Ishikawa (cell line): ENCODE measurements at regions not wholly inside any gene's neighbourhood (a gene's known extent, or its start where the extent isn't known, plus 50 kb on each side); places are given as distances from the start of the nearest gene placed in this dataset.

Experiments used
- CEBPB ChIP-seq: IDR thresholded peaks from 2 replicates; pipeline ENCODE4 v1.6.1; 2012
- CREB1 ChIP-seq: IDR thresholded peaks from 2 replicates; pipeline ENCODE4 v1.6.1; 2012; ENCODE audit warnings: low read depth
- EGR1 ChIP-seq: IDR thresholded peaks from 2 replicates; pipeline ENCODE4 v1.6.1; 2012
- EP300 ChIP-seq: IDR thresholded peaks from 2 replicates; pipeline ENCODE4 v1.6.1; 2012; ENCODE audit warnings: borderline replicate concordance
- FOXM1 ChIP-seq: IDR thresholded peaks from 2 replicates; pipeline ENCODE4 v1.6.1; 2012; ENCODE audit warnings: low read depth, borderline replicate concordance
- MAX ChIP-seq: IDR thresholded peaks from 2 replicates; pipeline ENCODE4 v1.6.1; 2012
- NFIC ChIP-seq: IDR thresholded peaks from 2 replicates; pipeline ENCODE4 v1.6.1; 2012
- RAD21 ChIP-seq: IDR thresholded peaks from 2 replicates; pipeline ENCODE4 v1.6.1; 2012; ENCODE audit warnings: low read depth
- REST ChIP-seq: IDR thresholded peaks from 2 replicates; pipeline ENCODE4 v1.6.1; 2012; ENCODE audit warnings: low read depth, mild to moderate bottlenecking
- TAF1 ChIP-seq: IDR thresholded peaks from 2 replicates; pipeline ENCODE4 v1.6.1; 2012; ENCODE audit warnings: low read depth, mild to moderate bottlenecking
- TCF12 ChIP-seq: IDR thresholded peaks from 2 replicates; pipeline ENCODE4 v1.6.1; 2012; ENCODE audit warnings: low read depth
- TEAD4 ChIP-seq: IDR thresholded peaks from 2 replicates; pipeline ENCODE4 v1.6.1; 2012
- USF1 ChIP-seq: IDR thresholded peaks from 2 replicates; pipeline ENCODE4 v1.6.1; 2012
- YY1 ChIP-seq: IDR thresholded peaks from 2 replicates; pipeline ENCODE4 v1.6.1; 2012; ENCODE audit warnings: low read depth
- ZBTB7A ChIP-seq: IDR thresholded peaks from 2 replicates; pipeline ENCODE4 v1.6.1; 2012; ENCODE audit warnings: low read depth

GRCh38 chr2:125870264-125870663 lies 785.7 kb upstream of the GYPC start:
- no peak for TF ChIP-seq FOXM1
- no peak for TF ChIP-seq NFIC
- no peak for TF ChIP-seq ZBTB7A
- TF ChIP-seq TAF1: no peak
- TF ChIP-seq CREB1: no peak
- TF ChIP-seq USF1: no peak
- no peak for TF ChIP-seq REST
- no peak for TF ChIP-seq RAD21
- no peak for TF ChIP-seq EGR1
- no peak for TF ChIP-seq MAX
- TF ChIP-seq TCF12: no peak
- TF ChIP-seq CEBPB: no peak
- no peak for TF ChIP-seq TEAD4

- TF ChIP-seq EP300: no peak
- no peak for TF ChIP-seq MAX
- TF ChIP-seq CREB1: no peak
- TF ChIP-seq NFIC: no peak
- TF ChIP-seq TAF1: no peak
Observed at GRCh38 chr2:125870746-125871145, 785.2 kb upstream of the GYPC start.

- TF ChIP-seq TCF12 (no peak), TEAD4 (no peak), ZBTB7A (no peak), YY1 (no peak), RAD21 (no peak), EP300 (no peak), USF1 (no peak), CEBPB (no peak), CREB1 (no peak), EGR1 (no peak), REST (no peak), TAF1 (no peak), NFIC (no peak), FOXM1 (no peak)
Observed at GRCh38 chr2:125874564-125874963, 781.4 kb upstream of the GYPC start.

- TF ChIP-seq EGR1: no peak
- TF ChIP-seq ZBTB7A: no peak
- no peak for TF ChIP-seq TCF12
Observed at GRCh38 chr2:125885340-125885739, 770.6 kb upstream of the GYPC start.

GRCh38 chr2:125886153-125886552 lies 769.8 kb upstream of the GYPC start:
- TF ChIP-seq CREB1 (no peak), RAD21 (no peak), YY1 (no peak), TCF12 (no peak), FOXM1 (no peak), NFIC (no peak), EP300 (no peak), EGR1 (no peak), TAF1 (no peak)

GRCh38 chr2:125901278-125901677 lies 754.7 kb upstream of the GYPC start:
- TF ChIP-seq TEAD4: no peak
- TF ChIP-seq USF1: no peak
- TF ChIP-seq EGR1: no peak
- TF ChIP-seq TAF1: no peak
- TF ChIP-seq EP300: no peak
- TF ChIP-seq REST: no peak
- TF ChIP-seq CEBPB: no peak
- no peak for TF ChIP-seq NFIC
- no peak for TF ChIP-seq YY1
- TF ChIP-seq RAD21: no peak
- TF ChIP-seq TCF12: no peak
- TF ChIP-seq CREB1: no peak
- TF ChIP-seq MAX: no peak
